ENCODE measurements at regions not wholly inside any gene's neighbourhood (a gene's known extent, or its start where the extent isn't known, plus 50 kb on each side); places are given as distances from the start of the nearest gene placed in this dataset.

DNA sequence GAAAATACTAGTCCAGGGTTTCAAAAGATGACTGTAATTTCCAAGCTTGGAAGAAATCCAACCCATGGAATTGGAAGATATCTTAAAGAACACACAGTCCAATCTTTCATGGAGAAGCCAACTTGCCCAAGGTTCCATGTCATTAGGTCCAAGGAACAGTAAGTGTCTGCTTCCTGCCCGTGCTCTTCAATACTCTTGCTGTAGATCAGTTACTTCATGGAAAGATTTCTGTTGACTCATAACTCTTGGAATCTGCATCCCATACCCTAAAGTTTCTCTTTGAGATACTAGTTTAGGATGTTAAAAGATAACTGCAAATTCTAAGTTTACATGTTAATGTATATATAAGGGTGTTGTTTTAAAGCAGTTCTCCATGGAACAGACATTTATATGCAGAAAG is 127.9 kb upstream of the SLC13A1 start:
- no peak for TF ChIP-seq GATA3 (IDR thresholded peaks at IDR 0.05; ENCODE audit: low read depth, low read length)
- no peak for TF ChIP-seq GATA2 (IDR thresholded peaks at IDR 0.05; ENCODE audit: low read depth, low read length)

Measured in SH-SY5Y (cell line).